GM18507 (cell line): ENCODE measurements at regions not wholly inside any gene's neighbourhood (a gene's known extent, or its start where the extent isn't known, plus 50 kb on each side); places are given as distances from the start of the nearest gene placed in this dataset.
"Not testable (repeated sequence)": the region's sequence is repeated elsewhere in the genome, so short reads cannot be mapped to it uniquely, and the experiment has no call there.

ENCODE experiments used
- DNase-seq: peaks from one replicate; pipeline ENCODE4 v3.0.0; 2011; ENCODE audit warnings: low read depth; ENCODE audit not compliant: insufficient read length; ENCODE audit errors: extremely low spot score
- FAIRE-seq: peaks from 2 replicates; lab custom pipeline; 2011; peaks lifted over from hg19 to GRCh38; lab: Jason Lieb, UNC

DNA sequence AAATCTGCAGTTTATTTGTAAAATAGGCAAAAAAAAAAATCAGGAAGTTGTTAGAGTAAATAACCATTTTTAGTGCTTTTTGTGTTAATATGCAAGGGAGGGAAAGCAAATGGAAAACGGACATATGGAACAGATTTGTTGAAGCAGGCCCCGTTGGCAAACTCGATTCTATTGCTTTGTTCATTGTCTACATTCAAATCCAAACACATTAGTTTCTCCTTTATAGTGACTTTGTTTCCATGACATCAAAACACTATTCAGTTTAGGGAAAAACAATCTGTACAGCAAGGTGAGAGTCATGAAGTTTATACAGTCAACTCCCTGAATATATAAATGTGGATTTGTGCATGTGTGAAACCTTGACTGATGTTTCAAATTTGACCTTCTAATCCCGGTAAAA, 142.2 kb downstream of the FAM47A start:
- no peak for FAIRE-seq
- DNase-seq = no peak

DNA sequence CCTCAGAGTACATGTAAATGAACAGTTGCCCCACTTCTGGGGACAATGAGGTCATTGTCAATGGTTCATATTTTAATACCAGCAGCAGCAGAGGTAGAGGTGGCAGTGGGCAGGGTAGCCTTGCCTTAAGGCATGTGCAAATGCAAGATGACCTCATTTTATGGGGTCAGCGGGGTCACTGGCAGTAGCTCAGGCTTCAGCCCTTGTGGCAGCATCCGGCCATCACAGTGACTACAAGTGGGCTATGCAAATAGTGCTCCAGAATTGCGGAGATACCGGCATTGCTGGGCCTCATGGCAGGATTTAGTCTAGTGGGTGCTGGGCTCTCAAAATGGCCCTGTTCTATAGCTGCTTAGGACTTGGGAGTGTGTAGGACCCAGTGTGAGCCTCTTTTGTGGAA, 144.7 kb downstream of the FAM47A start:
- FAIRE-seq = no peak
- DNase-seq = no peak

DNA sequence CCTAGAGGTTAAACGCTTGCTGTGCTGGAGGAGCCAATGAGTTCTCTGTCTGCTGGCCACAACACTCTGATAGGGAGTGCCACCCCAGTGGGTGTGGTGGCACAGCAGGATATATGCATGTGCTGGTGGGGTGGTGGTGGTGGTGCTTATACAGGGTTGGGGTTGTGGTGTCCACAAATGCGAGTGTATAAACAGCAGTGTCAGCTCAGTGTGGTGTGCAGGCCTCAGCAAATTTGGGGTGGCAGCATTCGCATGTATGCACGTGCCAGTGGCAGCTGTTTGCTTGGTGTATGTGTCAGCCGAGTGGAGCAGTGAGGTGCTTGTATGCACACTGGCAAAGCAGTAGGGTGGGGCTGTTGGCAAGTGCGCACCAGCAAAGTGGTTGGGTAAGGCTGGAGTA, 157.4 kb downstream of the FAM47A start:
- FAIRE-seq (no peak), DNase-seq (no peak)

DNA sequence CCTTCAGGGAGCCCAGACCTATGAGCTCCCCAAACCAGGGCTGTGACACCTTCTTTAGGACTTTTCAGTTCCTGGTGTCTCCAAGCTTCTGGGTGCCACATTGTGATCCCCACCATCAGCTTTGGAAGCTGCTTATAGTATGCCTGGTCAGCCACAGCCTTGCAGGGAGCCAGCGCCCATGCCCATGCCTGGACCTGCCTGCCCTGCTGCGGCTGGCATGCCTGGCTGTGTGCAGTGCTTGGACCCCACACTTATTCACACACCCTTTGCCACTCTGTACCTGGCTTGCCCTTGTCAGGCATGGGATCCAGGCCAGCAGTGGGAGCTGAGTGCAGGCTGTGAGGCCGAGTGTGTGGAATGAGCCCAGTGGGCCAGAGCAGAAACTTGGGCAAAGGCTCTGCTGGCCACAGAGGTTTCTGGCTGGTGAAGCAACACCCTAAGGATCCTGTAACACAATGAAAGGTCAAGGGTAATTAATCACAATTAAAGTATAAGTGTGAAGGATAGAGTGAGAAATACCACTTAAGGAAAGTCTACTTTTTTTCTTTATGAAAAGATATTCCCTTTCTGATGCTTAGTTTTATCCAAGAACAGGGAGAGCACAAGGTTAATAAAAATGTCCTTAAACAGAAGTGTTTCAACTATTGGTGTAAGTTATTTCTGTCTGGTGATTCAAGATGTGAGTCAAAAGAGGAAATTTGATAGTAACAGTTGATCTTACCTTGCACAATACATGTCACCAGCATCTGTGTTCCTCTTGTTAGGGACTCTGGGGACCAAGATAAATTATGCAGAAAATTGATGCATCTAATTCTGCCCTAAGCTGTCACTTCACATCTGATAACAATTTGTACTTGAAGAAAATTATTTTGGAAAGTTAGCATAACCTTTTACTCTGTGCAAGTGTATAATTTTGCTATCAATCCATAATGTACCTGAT, 161.8 kb downstream of the FAM47A start:
- DNase-seq (no peak), FAIRE-seq (no peak)

DNA sequence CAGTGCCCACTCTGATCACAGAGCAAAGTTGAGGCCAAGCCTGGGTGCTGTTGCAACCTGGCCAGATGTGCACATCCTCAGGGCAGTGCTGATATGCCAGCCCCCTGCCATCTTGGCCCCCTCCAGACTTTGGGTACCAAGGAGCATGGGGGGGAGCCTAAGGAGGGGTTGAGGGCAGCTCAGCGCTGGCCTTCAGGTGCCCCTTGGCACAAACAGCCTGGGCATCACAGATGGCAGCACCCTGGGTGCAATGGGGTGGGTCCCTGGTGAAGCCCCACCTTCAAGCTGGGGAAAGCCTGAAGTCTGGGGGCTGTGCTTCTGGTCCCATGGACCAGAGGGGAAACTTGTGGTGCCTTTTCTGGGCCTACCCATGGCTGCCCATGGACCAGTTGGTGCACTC, 163.0 kb downstream of the FAM47A start:
- DNase-seq (no peak), FAIRE-seq (no peak)

DNA sequence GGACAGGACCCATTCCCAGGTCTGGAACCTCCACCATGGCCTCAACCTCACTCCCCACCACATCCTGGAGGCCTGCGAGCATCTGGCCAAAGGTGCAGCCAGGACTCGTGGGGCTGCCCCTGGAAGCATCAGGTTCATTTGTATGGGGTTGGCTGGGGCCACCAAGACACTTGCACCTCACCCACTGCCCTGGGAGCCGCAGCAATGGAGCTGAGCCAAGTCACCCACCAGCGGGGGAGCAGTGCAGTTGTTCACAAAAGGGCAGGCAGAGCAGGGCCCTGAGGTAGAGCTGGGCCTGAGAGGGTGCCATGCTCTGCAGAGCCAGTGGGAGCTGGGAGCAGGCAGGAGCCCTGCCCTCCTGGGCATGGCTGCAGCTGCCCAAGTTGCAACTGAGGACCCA, 163.5 kb downstream of the FAM47A start:
- no peak for FAIRE-seq
- DNase-seq = no peak

DNA sequence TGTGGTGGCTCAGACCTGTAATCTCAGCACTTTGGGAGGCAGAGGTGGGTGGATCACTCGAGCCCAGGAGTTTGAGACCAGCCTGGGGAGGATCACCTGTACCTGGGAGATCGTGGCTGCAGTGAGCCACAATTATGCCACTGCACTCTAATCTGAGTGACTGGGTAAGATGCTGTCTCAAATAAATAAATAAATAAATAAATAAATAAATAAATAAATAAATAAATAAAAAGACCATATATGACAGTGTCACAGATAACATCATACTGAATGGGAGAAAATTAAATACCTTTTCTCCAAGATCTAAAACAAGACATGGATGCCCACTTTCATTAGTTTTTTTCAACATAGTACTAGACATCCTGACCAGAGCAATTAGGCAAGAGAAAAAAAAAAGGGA, 182.8 kb downstream of the FAM47A start:
- DNase-seq (no peak), FAIRE-seq (no peak)

DNA sequence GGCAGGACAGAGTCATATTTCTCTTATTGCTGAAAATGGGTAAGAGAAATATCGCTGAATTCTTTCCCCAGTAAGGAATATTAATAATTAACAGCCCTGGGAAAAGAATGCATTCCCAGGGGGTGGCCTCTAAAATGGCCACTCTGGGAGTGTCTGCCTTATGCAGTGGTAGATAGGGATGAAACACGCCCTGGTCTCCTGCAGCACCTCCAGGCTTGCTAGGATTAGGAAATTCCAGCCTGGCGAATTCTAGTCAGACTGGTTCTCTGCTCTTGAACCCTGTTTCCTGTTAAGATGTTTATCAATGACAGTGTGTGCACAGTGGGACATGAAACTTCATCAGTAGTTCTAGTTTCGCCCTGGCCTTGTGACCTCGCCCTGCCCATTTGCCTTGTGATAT, 205.9 kb downstream of the FAM47A start:
- DNase-seq, FAIRE-seq: not testable (repeated sequence)

DNA sequence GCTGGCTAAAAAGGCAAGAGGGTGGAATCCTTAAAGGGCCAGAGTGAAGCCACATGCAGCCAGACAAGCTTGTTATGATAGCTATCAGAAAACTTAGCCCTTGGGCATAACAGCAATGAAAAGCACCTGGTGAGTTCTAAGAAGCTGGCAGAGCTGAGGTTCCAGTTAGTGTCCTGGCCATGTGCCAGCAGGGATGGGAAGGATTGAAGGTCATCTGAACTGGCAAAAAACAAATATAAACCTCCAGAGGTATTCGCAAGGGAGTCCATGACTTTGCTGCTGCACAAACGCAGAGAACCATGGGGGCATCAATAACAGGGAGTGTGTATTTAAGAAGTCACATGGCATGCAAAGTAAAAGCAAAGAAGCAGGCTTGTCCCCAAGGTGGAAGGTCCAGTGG, 208.9 kb downstream of the FAM47A start:
- DNase-seq (no peak), FAIRE-seq (no peak)

DNA sequence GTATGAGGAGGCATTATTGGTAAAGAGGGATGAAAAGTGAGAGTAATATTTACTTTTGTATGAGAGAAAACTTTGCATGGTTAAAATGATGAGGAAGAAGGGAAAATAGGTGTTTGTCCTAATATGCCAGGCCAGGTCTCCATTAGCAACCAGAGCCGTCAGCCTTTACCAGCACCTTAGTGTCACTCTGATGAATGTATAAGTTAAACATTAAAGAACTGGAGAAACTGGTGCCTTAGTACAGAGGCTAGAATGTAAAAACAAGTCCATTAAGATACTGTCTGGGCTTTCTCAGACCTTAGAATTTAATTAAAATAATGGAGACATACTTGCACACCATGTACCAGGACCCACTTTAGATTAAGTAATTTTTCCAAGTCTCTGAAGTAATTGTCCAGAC, 222.3 kb downstream of the FAM47A start:
- FAIRE-seq = no peak
- DNase-seq = no peak

DNA sequence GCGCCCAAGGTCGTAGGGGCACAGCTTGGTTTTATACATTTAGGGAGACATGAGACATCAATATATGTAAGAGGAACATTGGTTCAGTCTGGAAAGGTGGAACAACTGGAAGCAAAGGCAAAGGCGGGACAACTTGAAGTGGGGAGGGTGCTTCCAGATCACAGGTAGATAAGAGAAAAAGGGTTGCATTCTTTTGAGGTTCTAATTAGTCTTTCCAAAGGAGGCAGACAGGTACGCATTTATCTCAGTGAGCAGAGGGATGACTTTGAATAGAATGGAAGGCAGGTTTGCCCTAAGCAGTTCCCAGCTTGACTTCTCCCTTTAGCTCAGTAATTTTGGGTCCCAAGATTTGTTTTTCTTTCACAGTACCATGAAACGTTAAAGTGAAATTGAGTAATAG, 223.2 kb downstream of the FAM47A start:
- DNase-seq = no peak
- no peak for FAIRE-seq

DNA sequence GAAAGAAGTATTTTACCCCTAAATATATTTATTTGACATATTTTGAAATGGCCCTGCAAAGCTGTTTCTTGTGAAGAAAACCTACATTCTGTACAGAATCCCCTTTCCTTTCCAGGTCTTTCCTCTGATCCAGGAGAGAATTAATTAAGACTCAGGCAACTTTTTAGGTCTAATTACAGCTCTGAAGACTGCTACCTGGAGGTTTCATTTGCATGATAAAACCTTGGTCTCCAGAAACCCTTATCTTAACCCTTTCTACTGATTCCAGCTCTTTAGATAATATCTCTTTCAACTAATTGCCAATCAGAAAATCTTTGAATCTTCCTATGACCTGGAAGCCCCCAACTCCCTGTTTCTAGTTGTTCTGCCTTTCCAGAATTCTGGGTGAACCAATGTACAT, 224.0 kb downstream of the FAM47A start:
- DNase-seq = no peak
- no peak for FAIRE-seq

DNA sequence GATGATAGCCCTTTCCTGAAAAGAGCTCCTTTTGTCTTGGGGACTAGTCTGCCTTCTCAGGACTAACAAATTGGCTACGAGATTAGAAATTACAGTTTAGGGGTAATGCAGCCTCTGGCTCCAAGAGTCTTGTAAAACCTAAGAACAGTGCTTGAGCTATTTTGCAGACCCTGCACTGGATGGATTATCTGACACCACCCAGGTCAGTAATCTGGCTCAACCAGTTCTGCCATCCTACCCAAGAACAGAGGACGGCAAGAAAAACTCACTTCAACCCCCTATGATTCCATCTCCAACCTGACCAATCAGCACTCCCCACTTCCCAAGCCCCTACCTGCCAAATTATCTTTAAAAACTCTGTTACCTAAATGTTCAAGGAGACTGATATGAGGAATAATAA, 225.1 kb downstream of the FAM47A start:
- FAIRE-seq = no peak
- no peak for DNase-seq

DNA sequence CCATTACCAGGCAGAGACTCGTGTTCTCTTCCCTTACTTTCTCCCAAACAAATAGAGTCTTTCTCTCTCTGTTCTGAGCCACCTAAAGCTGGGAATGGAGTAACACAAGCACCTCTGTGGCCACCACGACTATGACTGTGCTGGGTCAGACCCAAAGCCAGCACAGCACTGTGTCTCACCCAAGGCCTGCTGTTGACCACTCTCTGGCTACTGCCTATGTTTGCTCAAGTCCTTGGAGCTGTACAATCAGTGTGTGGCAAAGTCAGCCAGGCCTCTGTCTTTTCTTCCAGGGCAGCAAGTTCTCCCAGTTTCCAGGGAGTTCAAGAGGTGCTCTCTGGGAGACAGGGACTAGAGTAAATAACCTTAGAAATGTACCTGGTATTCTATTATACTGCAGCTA, 239.4 kb downstream of the FAM47A start:
- no peak for DNase-seq
- no peak for FAIRE-seq

DNA sequence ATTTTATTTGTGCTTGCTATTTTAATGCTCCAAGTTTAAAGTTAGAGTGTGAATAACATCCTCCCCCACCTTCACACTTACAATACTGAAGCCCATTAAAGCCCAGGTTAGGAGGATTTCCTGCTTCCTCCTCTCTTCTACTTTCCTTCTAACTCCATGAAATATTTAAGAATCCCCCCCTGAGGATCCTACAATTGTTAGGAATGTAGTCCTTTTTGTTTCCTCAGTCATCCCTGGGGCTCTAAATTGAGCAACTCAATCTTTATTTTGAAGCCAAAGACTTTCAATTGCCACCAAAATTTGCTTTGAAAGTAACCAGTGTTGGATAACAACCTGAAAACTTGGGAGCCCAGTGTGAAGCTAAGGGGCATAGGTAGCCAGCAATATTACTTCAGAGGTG, 276.9 kb downstream of the FAM47A start:
- DNase-seq (no peak), FAIRE-seq (no peak)

DNA sequence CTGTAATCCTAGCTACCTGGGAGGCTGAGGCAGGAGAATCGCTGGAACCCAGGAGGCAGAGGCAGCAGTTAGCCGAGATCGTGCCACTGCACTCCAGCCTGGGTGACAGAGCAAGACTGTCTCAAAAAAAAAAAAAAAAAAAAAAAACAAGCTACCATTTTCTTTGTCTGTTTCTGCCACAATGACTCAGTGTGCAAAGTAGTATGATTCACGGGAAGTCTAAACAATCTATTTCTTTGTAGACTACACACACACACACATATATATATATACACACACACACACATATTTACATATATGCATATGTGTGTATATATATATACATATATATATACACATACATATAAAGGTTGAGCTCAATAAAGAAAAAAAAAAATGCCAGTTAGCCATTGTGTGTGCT, 280.0 kb downstream of the FAM47A start:
- not testable (repeated sequence) for FAIRE-seq, DNase-seq

DNA sequence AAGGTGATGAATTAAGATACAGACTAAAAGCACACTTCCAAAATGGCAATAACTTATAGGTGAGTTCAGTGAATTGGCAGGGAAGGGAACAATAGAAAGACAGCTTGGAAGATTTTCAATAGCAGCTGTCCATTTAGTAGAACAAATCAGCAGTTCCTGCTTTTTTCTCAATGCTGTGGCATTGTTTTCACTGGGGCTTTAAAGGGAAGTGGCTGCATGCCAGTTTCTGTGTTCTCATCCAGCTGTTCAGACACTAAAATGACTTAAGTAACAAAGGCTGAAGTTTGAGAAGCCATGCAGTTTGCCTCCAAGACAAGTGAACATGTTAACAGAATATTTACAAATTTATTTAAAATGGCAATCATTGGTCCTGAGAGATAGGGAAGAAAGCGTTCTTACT, 291.9 kb downstream of the FAM47A start:
- FAIRE-seq (no peak), DNase-seq (no peak)

DNA sequence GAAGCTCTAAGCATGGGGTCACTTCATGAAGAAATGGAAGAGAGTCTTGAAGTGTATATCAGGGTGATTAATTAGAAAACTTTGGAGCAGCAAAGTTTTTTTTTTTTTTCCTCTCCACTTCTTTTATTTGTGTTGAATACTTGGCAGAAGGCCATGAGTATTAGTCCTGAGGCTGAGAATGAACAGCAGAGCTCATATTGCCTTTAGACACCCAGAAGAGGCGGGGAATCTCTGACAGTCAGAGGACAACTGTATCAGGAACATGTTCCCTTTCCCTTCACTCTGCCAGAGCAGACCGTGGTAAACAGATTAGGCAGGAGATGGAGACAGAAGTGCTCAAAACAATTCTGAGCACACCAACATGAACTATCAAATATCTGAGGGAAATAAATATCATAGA, 300.9 kb downstream of the FAM47A start:
- DNase-seq (no peak), FAIRE-seq (no peak)

DNA sequence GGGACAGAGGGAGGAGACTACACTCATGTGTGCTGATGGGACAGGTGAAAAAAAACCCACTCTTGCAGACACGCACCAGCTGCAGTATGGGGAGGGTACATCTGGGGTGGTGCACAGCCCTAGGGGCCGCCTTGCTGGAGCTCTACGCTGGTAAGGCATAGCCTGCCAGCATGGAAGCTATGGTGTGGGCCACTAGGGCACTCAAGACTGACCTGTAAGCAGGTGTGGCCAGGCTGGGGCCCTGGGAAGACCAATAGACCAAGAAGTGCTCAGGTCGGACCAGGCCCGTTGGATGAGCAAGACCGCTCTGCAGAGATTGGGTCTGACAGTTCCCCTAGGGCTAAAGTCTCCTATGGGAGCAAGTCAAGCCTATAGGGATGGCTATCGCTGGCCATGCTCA, 314.8 kb downstream of the FAM47A start:
- DNase-seq (no peak), FAIRE-seq (no peak)

DNA sequence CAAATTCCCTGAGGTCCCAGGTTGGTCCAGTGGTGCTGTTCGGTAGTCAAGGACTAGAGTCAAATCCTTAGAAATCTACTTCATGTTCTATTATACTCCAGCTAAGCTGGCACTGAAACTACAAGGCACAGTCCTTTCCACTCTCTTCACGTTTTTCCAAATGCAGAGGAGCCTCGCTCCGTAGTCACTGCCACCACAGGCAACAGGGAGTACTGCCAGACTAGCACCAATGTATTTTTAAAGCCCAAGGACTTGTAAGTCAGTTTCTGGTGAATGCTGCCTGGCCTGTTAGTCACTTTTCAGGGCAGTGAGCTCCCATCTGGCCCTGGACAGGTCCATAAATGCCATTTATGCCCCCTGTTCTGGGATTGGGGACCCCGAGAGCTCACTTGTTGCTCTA, 323.5 kb downstream of the FAM47A start:
- FAIRE-seq = no peak
- no peak for DNase-seq

DNA sequence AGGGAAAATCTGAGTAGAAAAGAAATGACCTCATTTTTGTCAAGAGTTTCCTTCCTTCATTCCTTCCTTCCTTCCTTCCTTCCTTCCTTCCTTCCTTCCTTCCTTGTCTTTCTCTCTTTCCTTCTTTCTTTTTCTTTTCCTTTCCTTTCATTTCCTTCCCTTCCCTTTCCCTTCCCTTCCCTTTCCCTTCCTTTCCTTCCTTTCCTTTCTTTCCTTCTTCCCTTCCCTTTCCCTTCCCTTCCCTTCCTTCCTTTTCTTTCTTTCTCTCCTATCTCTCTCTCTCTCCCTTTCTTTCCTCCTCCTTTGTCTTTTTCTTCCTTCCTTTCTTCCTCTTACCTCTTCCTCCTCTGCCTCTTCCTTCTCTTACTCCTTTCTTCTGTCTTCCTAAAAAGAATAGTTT, 347.6 kb downstream of the FAM47A start:
- no peak for DNase-seq
- no peak for FAIRE-seq

DNA sequence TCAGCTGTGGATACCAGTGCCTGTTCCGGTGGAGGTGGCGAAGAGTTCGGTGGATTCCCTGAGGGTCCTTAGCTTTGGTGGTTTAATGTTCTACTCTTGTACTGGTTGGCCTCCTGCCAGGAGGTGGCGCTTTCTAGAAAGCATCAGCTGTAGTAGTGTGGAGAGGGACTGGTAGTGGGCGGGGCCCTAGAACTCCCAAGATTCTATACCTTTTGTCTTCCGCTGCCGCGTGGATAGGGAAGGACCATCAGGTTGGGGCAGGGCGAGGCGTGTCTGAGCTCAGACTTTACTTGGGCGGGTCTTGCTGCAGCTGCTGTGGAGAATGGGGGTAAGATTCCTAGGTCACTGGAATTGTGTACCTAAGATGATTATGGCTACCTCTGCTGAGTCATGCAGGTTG, 390.3 kb downstream of the FAM47A start:
- DNase-seq = no peak
- peak; percentile 41 for FAIRE-seq
